Endothelial cell of umbilical vein (primary cell): ENCODE measurements at regions not wholly inside any gene's neighbourhood (a gene's known extent, or its start where the extent isn't known, plus 50 kb on each side); places are given as distances from the start of the nearest gene placed in this dataset.

Experiments
- BruUV-seq: library from RNA; stranded (reverse); fragments of 400-500 nt; replicated peaks from 2 replicates; lab custom pipeline; 2021; lab: Mats Ljungman, UMichigan
- CTCF ChIA-PET: fragments of 300-600, 350-600 bp; sonication (Branson Sonifier 250); formaldehyde crosslinking; loops from one replicate; lab custom pipeline; 2021; ENCODE audit warnings: antibody characterized with exemption, inconsistent platforms; lab: Charles Lee
- POLR2A ChIA-PET: fragments of 300-600, 350-600 bp; sonication (Branson Sonifier 250); formaldehyde crosslinking; loops from one replicate; lab custom pipeline; 2021; ENCODE audit warnings: antibody characterized with exemption, inconsistent platforms; lab: Charles Lee
- DNase-seq: peaks from one replicate; pipeline ENCODE4 v3.0.0-alpha.2; 2011; ENCODE audit warnings: low read depth, low spot score
- FAIRE-seq: peaks from 2 replicates; lab custom pipeline; 2011; peaks lifted over from hg19 to GRCh38; lab: Jason Lieb, UNC
- H2AFZ ChIP-seq: 2 replicates; pipeline ENCODE4 v1.6.0; 2012; ENCODE audit warnings: low read depth, low read length, control low read depth, inconsistent platforms
- H3K27ac ChIP-seq: 2 replicates; pipeline ENCODE4 v1.5.1; 2011; ENCODE audit warnings: low read depth, mild to moderate bottlenecking, control low read depth, low read length, moderate library complexity; ENCODE audit not compliant: insufficient read depth
- H3K27me3 ChIP-seq, 2 experiments: 2 replicates each; pipeline versions ENCODE4 v1.6.0 to v1.6.1; 2011; ENCODE audit warnings: low read length in 2 of 2, mixed read lengths in 1 of 2; ENCODE audit not compliant: control insufficient read depth in 2 of 2, insufficient read depth in 2 of 2
- H3K36me3 ChIP-seq, 2 experiments: 2 replicates in 1 of 2; 3 replicates in 1 of 2; pipeline ENCODE4 v1.5.1; 2011; ENCODE audit warnings: low read length in 2 of 2, mild to moderate bottlenecking in 1 of 2, moderate library complexity in 1 of 2; ENCODE audit not compliant: control insufficient read depth in 2 of 2, insufficient read depth in 2 of 2; ENCODE audit errors: extremely low read depth in 1 of 2
- H3K4me1 ChIP-seq: 3 replicates; pipeline ENCODE4 v1.5.1; 2011; ENCODE audit warnings: mild to moderate bottlenecking, low read length; ENCODE audit not compliant: control insufficient read depth, insufficient read depth; ENCODE audit errors: extremely low read depth
- H3K4me2 ChIP-seq: 2 replicates; pipeline ENCODE4 v1.6.1; 2011; ENCODE audit warnings: low read length, control low read depth, mixed read lengths; ENCODE audit not compliant: insufficient read depth
- H3K4me3 ChIP-seq, 3 experiments: fragments of 200-600 bp in 1 of 3; sonication (generic), shearing (Covaris generic) in 1 of 3; replicated peaks in 1 of 3; 2 replicates each; pipeline ENCODE4 v1.5.1; 2011 to 2016; ENCODE audit warnings: control low read depth in 3 of 3, low read length in 3 of 3, mild to moderate bottlenecking in 2 of 3, inconsistent platforms in 1 of 3, low read depth in 1 of 3, moderate library complexity in 1 of 3; ENCODE audit not compliant: insufficient read depth in 1 of 3
- H3K79me2 ChIP-seq: 2 replicates; pipeline ENCODE4 v1.6.0; 2012; ENCODE audit warnings: low read length, inconsistent platforms; ENCODE audit not compliant: control insufficient read depth, insufficient read depth
- H3K9ac ChIP-seq: replicated peaks from 2 replicates; pipeline ENCODE3; 2011; ENCODE audit warnings: low read length, control low read depth; ENCODE audit not compliant: insufficient read depth; ENCODE audit errors: extremely low read depth
- H3K9me1 ChIP-seq: replicated peaks from 3 replicates; pipeline ENCODE4 v1.6.0; 2011; ENCODE audit warnings: mild to moderate bottlenecking, low read length; ENCODE audit not compliant: control insufficient read depth, insufficient read depth; ENCODE audit errors: extremely low read depth
- H3K9me3 ChIP-seq: replicated peaks from 2 replicates; pipeline ENCODE4 v1.5.1; 2012; ENCODE audit warnings: low read length, inconsistent platforms; ENCODE audit not compliant: control insufficient read depth, insufficient read depth
- H4K20me1 ChIP-seq: replicated peaks from 2 replicates; pipeline ENCODE3; 2011; ENCODE audit warnings: mild to moderate bottlenecking, low read length; ENCODE audit not compliant: control insufficient read depth, insufficient read depth; ENCODE audit errors: extremely low read depth
- FOS ChIP-seq: IDR thresholded peaks from 2 replicates; pipeline ENCODE4 v1.6.1; 2011; ENCODE audit warnings: mild to moderate bottlenecking, low read length, moderate library complexity, borderline replicate concordance; ENCODE audit not compliant: insufficient read depth
- GATA2 ChIP-seq: IDR thresholded peaks from 2 replicates; pipeline ENCODE4 v1.7.0; 2011; ENCODE audit warnings: low read depth, mild to moderate bottlenecking, moderate library complexity, mixed read lengths, low read length; ENCODE audit not compliant: insufficient read length, insufficient read depth
- JUN ChIP-seq: IDR thresholded peaks from 2 replicates; pipeline ENCODE4 v1.6.1; 2011; ENCODE audit warnings: borderline replicate concordance, low read depth; ENCODE audit not compliant: insufficient read length, insufficient read depth
- MAX ChIP-seq: IDR thresholded peaks from 2 replicates; pipeline ENCODE4 v1.6.1; 2011; ENCODE audit not compliant: insufficient read depth, insufficient read length
- MYC ChIP-seq: IDR thresholded peaks from one replicate; pipeline ENCODE4 v1.6.1; 2011; ENCODE audit warnings: mild to moderate bottlenecking, low read depth, low read length
- POLR2AphosphoS5 ChIP-seq: IDR thresholded peaks from 2 replicates; pipeline ENCODE4 v1.6.1; 2012; ENCODE audit warnings: low read depth, mild to moderate bottlenecking, control low read depth, low read length, moderate library complexity; ENCODE audit not compliant: insufficient read depth
- dilution Hi-C: fragments of 300-500 bp; cut with MboI; formaldehyde crosslinking; loops from one replicate; pipeline ENCODE4 v1.15.0; 2019; ENCODE audit warnings: low sequenced_read_pairs; ENCODE audit not compliant: extremely low pct_ligation_motif_present
- intact Hi-C: fragments of 100-400 bp; cut with micrococcal nuclease; formaldehyde crosslinking; loops from one replicate; pipeline ENCODE4 v1.10.0; 2022
- TF ChIP-seq, protein P1 (sequence below), 2 donors: IDR thresholded peaks; 1 replicate in 1 of 2; 2 replicates in 1 of 2; pipeline ENCODE4 v1.5.1; 2011; ENCODE audit warnings: low read length in 2 of 2, mild to moderate bottlenecking in 2 of 2, moderate library complexity in 2 of 2, control low read depth in 1 of 2, inconsistent platforms in 1 of 2, low read depth in 1 of 2; ENCODE audit not compliant: insufficient read depth in 1 of 2; ENCODE audit errors: extremely low read depth in 1 of 2

- Histone ChIP-seq H3K9ac (no peak overlapping the region), H3K36me3 (no peaks in the 10 kb centered on the region), H3K4me3 (no peak overlapping the region), H3K27ac (no peak overlapping the region), H3K4me2 (no peak overlapping the region), H3K79me2 (no peaks in the 10 kb centered on the region), H3K9me3 (no peaks in the 10 kb centered on the region), H3K4me1 (no peaks in the 10 kb centered on the region), H4K20me1 (no peaks in the 10 kb centered on the region), H3K27me3 (no peaks in the 10 kb centered on the region), H3K9me1 (no peaks in the 10 kb centered on the region), H2AFZ (no peak overlapping the region)
- TF ChIP-seq POLR2AphosphoS5 (no peak), JUN (no peak), MYC (no peak), FOS (no peak), MAX (no peak), GATA2 (no peak)
- TF ChIP-seq, protein P1, sequence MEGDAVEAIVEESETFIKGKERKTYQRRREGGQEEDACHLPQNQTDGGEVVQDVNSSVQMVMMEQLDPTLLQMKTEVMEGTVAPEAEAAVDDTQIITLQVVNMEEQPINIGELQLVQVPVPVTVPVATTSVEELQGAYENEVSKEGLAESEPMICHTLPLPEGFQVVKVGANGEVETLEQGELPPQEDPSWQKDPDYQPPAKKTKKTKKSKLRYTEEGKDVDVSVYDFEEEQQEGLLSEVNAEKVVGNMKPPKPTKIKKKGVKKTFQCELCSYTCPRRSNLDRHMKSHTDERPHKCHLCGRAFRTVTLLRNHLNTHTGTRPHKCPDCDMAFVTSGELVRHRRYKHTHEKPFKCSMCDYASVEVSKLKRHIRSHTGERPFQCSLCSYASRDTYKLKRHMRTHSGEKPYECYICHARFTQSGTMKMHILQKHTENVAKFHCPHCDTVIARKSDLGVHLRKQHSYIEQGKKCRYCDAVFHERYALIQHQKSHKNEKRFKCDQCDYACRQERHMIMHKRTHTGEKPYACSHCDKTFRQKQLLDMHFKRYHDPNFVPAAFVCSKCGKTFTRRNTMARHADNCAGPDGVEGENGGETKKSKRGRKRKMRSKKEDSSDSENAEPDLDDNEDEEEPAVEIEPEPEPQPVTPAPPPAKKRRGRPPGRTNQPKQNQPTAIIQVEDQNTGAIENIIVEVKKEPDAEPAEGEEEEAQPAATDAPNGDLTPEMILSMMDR (IDR thresholded peaks at IDR 0.05; ENCODE audit: extremely low read depth in 1 of 2, insufficient read depth in 1 of 2, low read depth in 1 of 2, low read length in 2 of 2), result no peak
- no peak for DNase-seq
- ChIA-PET POLR2A (no interaction called here), CTCF (interaction anchor here (1.8 kb wide), 1 partner anchor 11 kb away, joined by 4 read pairs; no protein-coding TSS in a partner anchor)
- dilution Hi-C loops, result no loop called here
- intact Hi-C loops, result no loop called here
- no TSS peak for BruUV-seq
- FAIRE-seq, result no peak
Measured at GRCh38 chr6:132096245-132096644, 145.1 kb upstream of the CCN2 start.
